Activated CD4-positive, alpha-beta memory T cell treated with anti-CD3 and anti-CD28 coated beads for 36 hours (primary cell): ENCODE measurements at regions not wholly inside any gene's neighbourhood (a gene's known extent, or its start where the extent isn't known, plus 50 kb on each side); places are given as distances from the start of the nearest gene placed in this dataset.
"Not testable (repeated sequence)": the region's sequence is repeated elsewhere in the genome, so short reads cannot be mapped to it uniquely, and the experiment has no call there.

ENCODE experiments used
- CTCF ChIA-PET: fragments of 350-600 bp; sonication (Branson Sonifier 250); formaldehyde crosslinking; loops from one replicate; lab custom pipeline; 2021; ENCODE audit warnings: antibody characterized with exemption, inconsistent platforms; lab: Charles Lee
- POLR2A ChIA-PET: fragments of 350-600 bp; sonication (Branson Sonifier 250); formaldehyde crosslinking; loops from one replicate; lab custom pipeline; 2021; ENCODE audit warnings: antibody characterized with exemption; lab: Charles Lee
- DNase-seq: peaks from one replicate; pipeline ENCODE4 v3.0.0-alpha.2; 2020
- H3K27ac Mint-ChIP-seq: one replicate; pipeline ENCODE4 v1.8.0; 2021; ENCODE audit warnings: mixed read lengths
- H3K27me3 Mint-ChIP-seq: one replicate; pipeline ENCODE4 v1.8.0; 2021; ENCODE audit warnings: mixed read lengths
- H3K36me3 Mint-ChIP-seq: one replicate; pipeline ENCODE4 v1.8.0; 2021; ENCODE audit warnings: mixed read lengths
- H3K4me1 Mint-ChIP-seq: one replicate; pipeline ENCODE4 v1.8.0; 2021; ENCODE audit warnings: low read depth, mixed read lengths
- H3K4me3 Mint-ChIP-seq: one replicate; pipeline ENCODE4 v1.8.0; 2021; ENCODE audit warnings: mild to moderate bottlenecking, mixed read lengths
- H3K9me3 Mint-ChIP-seq: one replicate; pipeline ENCODE4 v1.8.0; 2021; ENCODE audit warnings: mixed read lengths
- intact Hi-C: fragments of 100-400 bp; cut with micrococcal nuclease; formaldehyde crosslinking; loops from one replicate; pipeline ENCODE4 v1.15.1; 2023

DNA sequence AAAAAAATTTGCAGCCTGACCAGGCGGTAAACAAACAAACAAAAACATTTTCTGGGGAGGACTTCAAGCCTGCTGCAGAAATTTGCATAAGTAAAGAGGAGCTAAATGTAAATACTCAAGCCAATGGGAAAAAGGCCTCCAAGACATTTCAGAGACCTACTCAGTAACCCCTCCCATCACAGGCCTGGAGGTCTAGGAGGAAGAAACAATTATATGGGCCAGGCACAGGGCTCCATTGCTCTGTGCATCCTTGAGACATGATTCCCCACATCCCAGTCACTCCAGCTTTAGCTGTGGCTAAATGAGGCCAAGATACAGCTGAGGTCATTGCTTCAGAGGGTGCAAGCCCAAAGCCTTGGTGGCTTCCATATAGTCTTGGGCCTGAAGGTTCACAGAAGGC, 793.4 kb downstream of the SLITRK1 start:
- no peaks in the 10 kb centered on the region for H3K4me1 Mint-ChIP-seq
- no peak overlapping the region for H3K27ac Mint-ChIP-seq
- intact Hi-C loops, result no loop called here
- POLR2A ChIA-PET, result no interaction called here
- no peaks in the 10 kb centered on the region for H3K27me3 Mint-ChIP-seq
- DNase-seq, result no peak
- CTCF ChIA-PET, result no interaction called here
- no peak overlapping the region for H3K4me3 Mint-ChIP-seq
- peaks cover 20% of the 10 kb centered on the region for H3K9me3 Mint-ChIP-seq
- no peaks in the 10 kb centered on the region for H3K36me3 Mint-ChIP-seq

GRCh38 chr13:83086948-83087347, 795.3 kb downstream of the SLITRK1 start:
- Mint-ChIP-seq H3K4me3 (no peak overlapping the region), H3K9me3 (peaks cover 22% of the 10 kb centered on the region), H3K4me1 (no peaks in the 10 kb centered on the region), H3K27me3 (no peaks in the 10 kb centered on the region), H3K27ac (no peak overlapping the region), H3K36me3 (no peaks in the 10 kb centered on the region)
- CTCF ChIA-PET, result no interaction called here
- POLR2A ChIA-PET, result no interaction called here
- intact Hi-C loops, result no loop called here
- no peak for DNase-seq

DNA sequence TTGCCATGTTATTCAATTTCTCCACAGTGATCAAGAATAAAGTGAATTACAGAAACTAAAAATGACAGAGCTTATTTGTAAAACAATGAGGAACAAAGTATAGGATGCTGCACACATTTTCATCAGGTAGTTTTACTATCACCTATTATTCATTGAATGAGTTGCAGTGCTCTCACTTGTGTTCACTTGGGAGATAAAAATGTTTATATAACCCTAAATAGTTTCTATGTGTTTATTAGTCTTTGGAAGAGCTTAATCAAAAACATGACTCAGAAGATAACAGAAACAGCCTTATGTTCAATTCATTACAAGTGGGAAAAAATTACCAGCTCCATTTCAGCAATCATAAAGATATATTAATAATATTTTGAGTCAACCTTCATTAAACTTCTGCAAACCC, 796.2 kb downstream of the SLITRK1 start:
- Mint-ChIP-seq H3K4me3 (no peak overlapping the region), H3K4me1 (no peaks in the 10 kb centered on the region), H3K36me3 (no peaks in the 10 kb centered on the region), H3K9me3 (peaks cover 19% of the 10 kb centered on the region), H3K27ac (no peak overlapping the region), H3K27me3 (no peaks in the 10 kb centered on the region)
- ChIA-PET POLR2A (no interaction called here), CTCF (no interaction called here)
- no peak for DNase-seq
- intact Hi-C loops, result no loop called here

DNA sequence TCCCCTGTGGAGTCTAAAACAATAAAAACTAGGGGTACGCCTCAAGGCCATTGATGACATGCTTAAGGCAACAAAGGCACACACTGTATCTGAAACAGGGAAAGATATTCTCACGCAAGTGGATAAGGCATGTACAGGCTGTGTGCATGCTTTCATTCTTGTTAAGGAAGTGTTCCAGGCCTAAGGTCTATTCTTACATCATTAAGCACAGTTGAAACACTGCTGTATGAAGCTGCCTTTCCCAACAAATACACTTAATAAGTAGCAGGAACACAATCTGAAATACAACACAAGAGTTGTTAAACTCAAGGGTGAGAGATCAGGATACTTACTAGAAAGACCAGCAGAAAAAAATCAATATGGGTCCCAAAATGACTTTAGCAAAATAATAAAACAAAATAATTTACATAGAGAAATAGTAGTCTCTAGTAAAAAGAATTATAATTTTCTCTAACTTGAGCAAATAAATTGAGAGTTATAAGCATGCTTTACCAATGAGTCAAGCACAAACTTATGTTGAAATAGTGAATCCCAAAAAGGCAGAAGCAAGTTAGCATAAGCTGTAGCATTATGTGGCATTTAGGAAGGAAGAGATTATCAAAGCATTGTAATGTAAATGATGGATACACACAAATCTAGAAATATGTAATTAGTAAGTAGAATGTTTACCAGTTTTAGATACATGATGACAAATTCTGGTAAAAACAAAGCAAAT, 796.9 kb downstream of the SLITRK1 start:
- Mint-ChIP-seq H3K36me3 (no peaks in the 10 kb centered on the region), H3K4me1 (no peaks in the 10 kb centered on the region), H3K4me3 (no peak overlapping the region), H3K9me3 (peaks cover 14% of the 10 kb centered on the region), H3K27me3 (no peaks in the 10 kb centered on the region), H3K27ac (no peak overlapping the region)
- ChIA-PET CTCF (no interaction called here), POLR2A (no interaction called here)
- intact Hi-C loops, result no loop called here
- no peak for DNase-seq

DNA sequence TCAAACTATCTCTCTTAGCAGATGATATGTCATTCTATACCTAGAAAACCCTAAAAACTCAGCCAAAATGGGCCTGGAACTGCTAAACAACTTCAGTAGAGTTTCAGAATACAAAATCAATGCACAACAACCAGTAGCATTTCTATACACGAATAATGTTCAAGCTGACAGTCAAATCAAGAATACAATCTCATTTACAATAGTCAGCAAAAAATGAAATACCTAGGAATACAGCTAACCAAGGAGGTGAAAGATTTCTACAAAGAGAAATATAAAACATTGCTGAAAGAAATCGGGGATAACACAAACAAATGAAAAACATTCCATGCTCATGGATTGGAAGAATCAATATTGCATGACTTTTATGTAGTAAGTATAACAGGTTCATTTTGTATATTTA, 804.8 kb downstream of the SLITRK1 start:
- Mint-ChIP-seq H3K36me3 (no peaks in the 10 kb centered on the region), H3K4me3 (no peak overlapping the region), H3K9me3 (peaks cover 11% of the 10 kb centered on the region), H3K4me1 (no peaks in the 10 kb centered on the region), H3K27me3 (no peaks in the 10 kb centered on the region), H3K27ac (no peak overlapping the region)
- POLR2A ChIA-PET, result no interaction called here
- CTCF ChIA-PET, result no interaction called here
- intact Hi-C loops, result no loop called here
- DNase-seq, result no peak

GRCh38 chr13:83073930-83074329, 808.3 kb downstream of the SLITRK1 start:
- POLR2A ChIA-PET, H3K9me3 Mint-ChIP-seq, H3K27me3 Mint-ChIP-seq, H3K4me3 Mint-ChIP-seq, DNase-seq, intact Hi-C loops, H3K27ac Mint-ChIP-seq, H3K4me1 Mint-ChIP-seq, CTCF ChIA-PET, H3K36me3 Mint-ChIP-seq: not testable (repeated sequence)

DNA sequence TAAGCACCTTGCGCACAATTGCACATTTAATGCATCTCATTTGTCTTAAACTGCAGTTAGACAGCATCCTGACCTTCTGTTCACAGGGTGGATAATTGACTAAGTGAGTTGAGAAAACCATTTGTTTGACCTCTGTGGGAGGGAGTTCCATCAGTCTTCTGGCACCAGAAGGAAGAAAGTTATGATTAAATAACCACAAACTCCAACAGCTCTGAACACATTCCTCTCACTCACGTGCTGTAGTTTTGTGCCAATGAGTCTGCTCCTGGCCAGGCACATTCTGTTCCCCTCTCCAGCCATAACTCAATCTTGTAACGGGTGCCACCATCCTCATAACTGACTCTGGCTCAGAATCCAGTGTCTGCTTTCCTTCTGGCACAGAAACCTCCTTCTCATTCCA, 817.2 kb downstream of the SLITRK1 start:
- Mint-ChIP-seq H3K9me3 (no peaks in the 10 kb centered on the region), H3K4me3 (no peak overlapping the region), H3K4me1 (no peaks in the 10 kb centered on the region), H3K27me3 (no peaks in the 10 kb centered on the region), H3K27ac (no peak overlapping the region), H3K36me3 (no peaks in the 10 kb centered on the region)
- intact Hi-C loops, result no loop called here
- DNase-seq, result no peak
- CTCF ChIA-PET, result no interaction called here
- POLR2A ChIA-PET, result no interaction called here

- Mint-ChIP-seq H3K27me3 (no peaks in the 10 kb centered on the region), H3K4me1 (no peaks in the 10 kb centered on the region), H3K4me3 (no peak overlapping the region), H3K36me3 (no peaks in the 10 kb centered on the region), H3K27ac (no peak overlapping the region), H3K9me3 (peaks cover 4% of the 10 kb centered on the region)
- no peak for DNase-seq
- ChIA-PET POLR2A (no interaction called here), CTCF (no interaction called here)
- intact Hi-C loops, result no loop called here
These were observed 825.2 kb downstream of the SLITRK1 start for GRCh38 chr13:83057119-83057518.

GRCh38 chr13:83056269-83056668, 826.0 kb downstream of the SLITRK1 start:
- no peak for DNase-seq
- H3K27ac Mint-ChIP-seq, result no peak overlapping the region
- H3K4me3 Mint-ChIP-seq, result no peak overlapping the region
- intact Hi-C loops, result no loop called here
- H3K36me3 Mint-ChIP-seq, result no peaks in the 10 kb centered on the region
- CTCF ChIA-PET, result no interaction called here
- H3K27me3 Mint-ChIP-seq, result no peaks in the 10 kb centered on the region
- H3K4me1 Mint-ChIP-seq, result no peaks in the 10 kb centered on the region
- POLR2A ChIA-PET, result no interaction called here
- H3K9me3 Mint-ChIP-seq, result peaks cover 4% of the 10 kb centered on the region

DNA sequence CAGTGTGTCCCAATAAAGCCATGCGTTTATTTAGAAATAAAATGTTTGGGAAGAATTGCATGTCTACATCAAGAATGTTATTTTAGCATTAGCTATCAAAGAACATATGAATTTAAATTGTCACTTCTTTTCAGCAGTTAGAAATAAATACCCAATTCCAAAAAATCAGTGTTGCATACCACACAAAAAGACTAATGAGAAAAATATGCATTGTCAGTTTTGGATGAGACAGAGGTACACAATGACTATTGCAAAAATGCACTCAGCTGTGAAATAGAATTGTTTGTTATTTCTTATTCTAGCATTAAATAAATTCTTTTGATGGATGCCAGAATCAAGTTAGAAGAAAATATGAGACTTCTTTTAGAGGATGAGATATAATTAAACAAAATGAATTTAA, 833.9 kb downstream of the SLITRK1 start:
- POLR2A ChIA-PET, result no interaction called here
- DNase-seq, result no peak
- Mint-ChIP-seq H3K36me3 (no peaks in the 10 kb centered on the region), H3K4me3 (no peak overlapping the region), H3K27ac (no peak overlapping the region), H3K27me3 (no peaks in the 10 kb centered on the region), H3K9me3 (peaks cover 3% of the 10 kb centered on the region), H3K4me1 (no peaks in the 10 kb centered on the region)
- intact Hi-C loops, result no loop called here
- CTCF ChIA-PET, result no interaction called here

DNA sequence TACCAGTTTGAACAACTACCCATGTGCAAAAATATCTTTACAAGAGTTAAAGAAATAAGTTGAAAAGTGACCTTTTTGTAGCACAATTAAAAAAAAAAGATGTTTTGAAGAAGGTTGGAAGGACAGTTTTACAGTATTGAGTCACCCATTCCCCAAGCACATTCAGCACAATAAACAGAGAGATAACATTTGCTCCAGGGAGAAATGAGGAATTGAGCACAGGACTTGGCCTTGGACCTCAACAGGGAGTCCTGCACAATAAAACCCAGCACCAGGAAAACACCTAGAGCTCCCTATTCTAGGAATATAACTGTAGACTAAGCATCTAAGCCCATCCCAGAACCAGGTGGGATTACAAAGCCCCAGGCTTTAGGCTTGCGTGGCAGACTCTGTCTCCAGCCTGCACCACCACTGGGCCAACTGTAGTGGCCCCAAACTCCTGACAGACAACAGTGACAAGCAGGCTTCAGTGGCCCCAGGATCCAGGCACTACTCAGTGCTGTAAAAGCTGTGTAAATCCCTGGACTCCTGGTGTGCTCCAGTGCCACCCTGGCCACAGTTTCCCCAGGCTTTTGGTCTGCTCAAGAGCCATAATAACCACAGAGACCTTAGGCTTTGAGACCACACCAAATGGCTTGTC, 857.2 kb downstream of the SLITRK1 start:
- POLR2A ChIA-PET, result no interaction called here
- Mint-ChIP-seq H3K27me3 (no peaks in the 10 kb centered on the region), H3K36me3 (no peaks in the 10 kb centered on the region), H3K9me3 (peaks cover 11% of the 10 kb centered on the region), H3K27ac (no peak overlapping the region), H3K4me1 (no peaks in the 10 kb centered on the region), H3K4me3 (no peak overlapping the region)
- DNase-seq, result no peak
- intact Hi-C loops, result no loop called here
- CTCF ChIA-PET, result no interaction called here

GRCh38 chr13:83024232-83024631, 858.0 kb downstream of the SLITRK1 start:
- intact Hi-C loops, result no loop called here

DNA sequence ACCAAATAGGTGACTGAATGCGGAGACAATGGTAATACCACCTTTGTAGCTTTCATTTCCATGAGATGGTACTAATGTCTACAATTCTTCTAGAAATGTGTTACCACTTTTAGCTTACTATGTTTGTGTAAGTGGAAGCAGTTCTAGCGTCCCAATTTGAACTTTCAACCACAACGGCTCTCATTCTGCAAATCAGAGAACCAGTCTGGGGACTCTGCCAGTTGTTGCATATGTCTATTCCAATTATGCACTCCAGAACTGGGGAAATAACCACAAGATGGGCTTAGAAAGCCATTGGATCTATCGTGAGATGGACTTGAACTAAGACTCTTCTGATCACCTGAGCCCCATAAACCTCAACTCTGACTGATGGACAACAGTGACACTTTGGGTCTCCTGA, 862.3 kb downstream of the SLITRK1 start:
- POLR2A ChIA-PET, result no interaction called here
- Mint-ChIP-seq H3K27me3 (no peaks in the 10 kb centered on the region), H3K36me3 (no peaks in the 10 kb centered on the region), H3K27ac (no peak overlapping the region), H3K4me1 (no peaks in the 10 kb centered on the region), H3K4me3 (no peak overlapping the region), H3K9me3 (peaks cover 9% of the 10 kb centered on the region)
- intact Hi-C loops, result no loop called here
- DNase-seq, result no peak
- CTCF ChIA-PET, result no interaction called here

More at GRCh38 chr13:83024232-83024631, 858.0 kb downstream of the SLITRK1 start:
- POLR2A ChIA-PET, result no interaction called here
- H3K36me3 Mint-ChIP-seq, result no peaks in the 10 kb centered on the region
- H3K4me1 Mint-ChIP-seq, result no peaks in the 10 kb centered on the region
- H3K9me3 Mint-ChIP-seq, result peaks cover 13% of the 10 kb centered on the region
- H3K4me3 Mint-ChIP-seq, result no peak overlapping the region
- CTCF ChIA-PET, result no interaction called here
- H3K27me3 Mint-ChIP-seq, result no peaks in the 10 kb centered on the region
- DNase-seq, result no peak
- no peak overlapping the region for H3K27ac Mint-ChIP-seq
